ENCODE measurements at regions not wholly inside any gene's neighbourhood (a gene's known extent, or its start where the extent isn't known, plus 50 kb on each side); places are given as distances from the start of the nearest gene placed in this dataset.

DNA sequence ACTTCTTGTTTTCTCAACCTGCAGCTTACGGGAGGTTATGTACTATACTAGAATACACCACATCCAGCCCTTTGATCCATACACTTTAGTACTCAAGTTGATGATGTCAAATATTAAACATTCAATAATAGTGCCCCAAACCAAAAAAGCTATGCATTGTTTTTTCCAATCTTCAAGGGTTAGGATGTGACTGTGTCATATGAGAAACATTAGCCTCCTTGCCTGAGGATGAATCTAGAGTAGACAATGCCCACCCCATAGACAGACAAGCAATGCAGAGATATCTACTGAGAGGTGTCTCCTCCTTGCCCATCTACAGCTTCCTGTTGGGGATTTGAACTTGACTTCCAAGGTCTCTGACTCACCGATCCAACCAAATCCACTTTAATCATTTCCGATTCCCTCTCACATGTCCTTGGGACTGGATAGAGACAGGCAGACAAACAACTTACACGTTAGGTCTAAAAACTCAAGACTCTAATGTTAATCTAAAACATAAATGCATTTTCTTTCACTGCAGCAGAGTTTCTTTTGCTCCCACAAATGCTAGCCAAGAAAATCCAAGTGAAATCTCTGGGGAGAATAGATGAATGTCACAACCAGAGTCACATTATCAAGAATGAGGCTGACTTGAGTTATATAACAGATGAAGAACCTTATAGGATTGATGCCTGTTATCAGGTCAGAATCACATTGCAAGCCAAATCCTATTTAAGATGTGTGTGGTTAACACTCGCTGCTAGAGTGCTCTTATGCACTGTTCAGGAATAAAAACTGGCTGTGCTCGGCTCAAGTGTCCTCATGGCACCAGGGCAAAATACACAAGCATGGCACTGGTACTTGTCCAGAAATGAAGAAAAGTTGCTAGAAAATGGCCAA lies 75.5 kb upstream of the TNFAIP3 start:
- no peak for TF ChIP-seq EZH2 (IDR thresholded peaks at IDR 0.05; ENCODE audit: low read length, unreplicated experiment)
- no peak for TF ChIP-seq EZH2phosphoT487 (IDR thresholded peaks at IDR 0.05; ENCODE audit: borderline replicate concordance, low read length)
- TF ChIP-seq, protein P1, sequence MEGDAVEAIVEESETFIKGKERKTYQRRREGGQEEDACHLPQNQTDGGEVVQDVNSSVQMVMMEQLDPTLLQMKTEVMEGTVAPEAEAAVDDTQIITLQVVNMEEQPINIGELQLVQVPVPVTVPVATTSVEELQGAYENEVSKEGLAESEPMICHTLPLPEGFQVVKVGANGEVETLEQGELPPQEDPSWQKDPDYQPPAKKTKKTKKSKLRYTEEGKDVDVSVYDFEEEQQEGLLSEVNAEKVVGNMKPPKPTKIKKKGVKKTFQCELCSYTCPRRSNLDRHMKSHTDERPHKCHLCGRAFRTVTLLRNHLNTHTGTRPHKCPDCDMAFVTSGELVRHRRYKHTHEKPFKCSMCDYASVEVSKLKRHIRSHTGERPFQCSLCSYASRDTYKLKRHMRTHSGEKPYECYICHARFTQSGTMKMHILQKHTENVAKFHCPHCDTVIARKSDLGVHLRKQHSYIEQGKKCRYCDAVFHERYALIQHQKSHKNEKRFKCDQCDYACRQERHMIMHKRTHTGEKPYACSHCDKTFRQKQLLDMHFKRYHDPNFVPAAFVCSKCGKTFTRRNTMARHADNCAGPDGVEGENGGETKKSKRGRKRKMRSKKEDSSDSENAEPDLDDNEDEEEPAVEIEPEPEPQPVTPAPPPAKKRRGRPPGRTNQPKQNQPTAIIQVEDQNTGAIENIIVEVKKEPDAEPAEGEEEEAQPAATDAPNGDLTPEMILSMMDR (conservative IDR thresholded peaks at IDR 0.05; ENCODE audit: low read depth, low read length), result no peak

Data from PC-3 (cell line).